ENCODE measurements at regions not wholly inside any gene's neighbourhood (a gene's known extent, or its start where the extent isn't known, plus 50 kb on each side); places are given as distances from the start of the nearest gene placed in this dataset.

- Mint-ChIP-seq H3K27me3 (peaks cover 7% of the 10 kb centered on the region), H3K9me3 (no peaks in the 10 kb centered on the region), H3K36me3 (ENCODE audit: low read depth) (no peaks in the 10 kb centered on the region), H3K27ac (no peak overlapping the region), H3K4me3 (no peak overlapping the region), H3K4me1 (ENCODE audit: low read depth) (no peaks in the 10 kb centered on the region)
- DNase-seq = no peak
Observed at GRCh38 chr14:76551906-76552305, 176.0 kb downstream of the ESRRB start.

- Mint-ChIP-seq H3K27me3 (peaks cover 15% of the 10 kb centered on the region), H3K9me3 (peaks cover 3% of the 10 kb centered on the region), H3K4me3 (no peak overlapping the region), H3K27ac (no peak overlapping the region), H3K36me3 (ENCODE audit: low read depth) (no peaks in the 10 kb centered on the region), H3K4me1 (ENCODE audit: low read depth) (no peaks in the 10 kb centered on the region)
- DNase-seq = no peak
Observed at GRCh38 chr14:76564471-76565422, 188.8 kb downstream of the ESRRB start.

DNA sequence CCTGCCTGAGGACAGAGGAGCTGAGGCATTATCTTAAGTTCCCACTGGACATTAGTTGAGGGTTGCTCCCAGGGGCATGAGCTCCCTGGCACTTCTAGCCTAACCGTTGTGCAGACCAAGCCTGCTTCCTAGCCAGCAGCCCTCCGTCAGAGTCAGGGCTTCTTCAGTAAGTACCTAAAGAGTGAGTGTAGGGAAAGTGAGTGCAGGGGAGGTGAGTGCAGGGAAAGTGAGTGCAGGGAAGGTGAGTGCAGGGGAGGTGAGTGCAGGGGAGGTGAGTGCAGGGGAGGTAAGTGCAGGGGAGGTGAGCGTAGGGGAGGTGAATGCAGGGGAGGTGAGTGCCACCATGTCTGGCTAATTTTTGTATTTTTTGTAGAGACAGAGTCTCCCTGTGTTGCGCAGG lies 190.5 kb downstream of the ESRRB start:
- peaks cover 3% of the 10 kb centered on the region for H3K9me3 Mint-ChIP-seq
- no peak overlapping the region for H3K27ac Mint-ChIP-seq
- H3K36me3 Mint-ChIP-seq (ENCODE audit: low read depth) = no peaks in the 10 kb centered on the region
- no peaks in the 10 kb centered on the region for H3K4me1 Mint-ChIP-seq (ENCODE audit: low read depth)
- H3K4me3 Mint-ChIP-seq = no peak overlapping the region
- H3K27me3 Mint-ChIP-seq = peaks cover 9% of the 10 kb centered on the region
- DNase-seq = no peak

- no peak overlapping the region for H3K27ac Mint-ChIP-seq
- DNase-seq = no peak
- no peak overlapping the region for H3K4me3 Mint-ChIP-seq
- H3K36me3 Mint-ChIP-seq (ENCODE audit: low read depth) = no peaks in the 10 kb centered on the region
- H3K4me1 Mint-ChIP-seq (ENCODE audit: low read depth) = no peaks in the 10 kb centered on the region
- H3K9me3 Mint-ChIP-seq = no peaks in the 10 kb centered on the region
- peaks cover 8% of the 10 kb centered on the region for H3K27me3 Mint-ChIP-seq
Observed at GRCh38 chr14:76574416-76575095, 186.7 kb upstream of the VASH1 start.

- no peak for DNase-seq
- Mint-ChIP-seq H3K27me3 (peaks cover 8% of the 10 kb centered on the region), H3K27ac (no peak overlapping the region), H3K36me3 (ENCODE audit: low read depth) (no peaks in the 10 kb centered on the region), H3K4me1 (ENCODE audit: low read depth) (no peaks in the 10 kb centered on the region), H3K4me3 (no peak overlapping the region), H3K9me3 (no peaks in the 10 kb centered on the region)
Observed at GRCh38 chr14:76575108-76575507, 186.2 kb upstream of the VASH1 start.

- no peak for DNase-seq
- Mint-ChIP-seq H3K27me3 (peaks cover 8% of the 10 kb centered on the region), H3K27ac (no peak overlapping the region), H3K4me3 (no peak overlapping the region), H3K9me3 (no peaks in the 10 kb centered on the region), H3K4me1 (ENCODE audit: low read depth) (no peaks in the 10 kb centered on the region), H3K36me3 (ENCODE audit: low read depth) (no peaks in the 10 kb centered on the region)
Observed at GRCh38 chr14:76576047-76576741, 185.1 kb upstream of the VASH1 start.

DNA sequence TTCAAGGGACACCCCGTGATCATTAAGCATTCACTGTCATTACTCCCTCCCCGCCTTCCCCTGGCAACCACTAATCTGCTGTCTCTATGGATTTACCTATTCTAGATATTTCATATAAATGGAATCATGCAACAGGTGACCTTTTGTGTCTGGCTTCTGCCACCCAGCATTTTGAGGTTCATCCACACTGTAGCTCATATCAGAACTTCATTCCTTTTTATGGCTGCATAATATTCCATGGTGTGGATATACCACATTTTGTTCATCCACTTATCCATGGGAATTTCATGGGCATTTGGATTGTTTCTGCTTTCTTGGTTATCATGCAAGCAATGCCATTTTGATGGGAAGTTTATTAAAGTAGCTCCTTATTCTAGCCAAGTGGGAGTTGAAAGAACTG lies 184.2 kb upstream of the VASH1 start:
- Mint-ChIP-seq H3K36me3 (ENCODE audit: low read depth) (no peaks in the 10 kb centered on the region), H3K27ac (no peak overlapping the region), H3K9me3 (no peaks in the 10 kb centered on the region), H3K4me1 (ENCODE audit: low read depth) (no peaks in the 10 kb centered on the region), H3K4me3 (no peak overlapping the region), H3K27me3 (peaks cover 8% of the 10 kb centered on the region)
- no peak for DNase-seq

DNA sequence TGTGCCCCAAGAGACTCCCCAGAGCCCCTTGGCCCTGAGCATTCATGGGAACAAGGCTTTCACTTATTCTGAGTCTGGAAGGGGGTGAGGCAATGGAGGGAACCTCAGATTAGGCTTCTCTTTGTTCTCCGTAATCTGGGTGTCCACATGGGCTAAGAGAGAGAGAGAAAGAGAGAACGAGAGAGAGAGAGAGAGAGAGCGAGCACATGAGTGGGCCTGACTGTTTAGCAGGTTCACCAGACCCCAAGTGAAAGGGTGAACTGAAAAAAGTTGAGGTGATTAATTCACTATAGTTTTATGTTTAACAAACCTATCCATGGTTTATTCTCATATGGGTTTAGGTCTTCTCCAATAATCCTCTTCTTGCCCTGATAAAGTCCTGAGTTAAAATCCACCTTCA lies 183.4 kb upstream of the VASH1 start:
- Mint-ChIP-seq H3K4me1 (ENCODE audit: low read depth) (no peaks in the 10 kb centered on the region), H3K27me3 (peaks cover 8% of the 10 kb centered on the region), H3K9me3 (no peaks in the 10 kb centered on the region), H3K36me3 (ENCODE audit: low read depth) (no peaks in the 10 kb centered on the region), H3K27ac (no peak overlapping the region), H3K4me3 (no peak overlapping the region)
- no peak for DNase-seq

GRCh38 chr14:76580399-76580798 lies 180.9 kb upstream of the VASH1 start:
- no peak overlapping the region for H3K4me3 Mint-ChIP-seq
- H3K36me3 Mint-ChIP-seq (ENCODE audit: low read depth) = no peaks in the 10 kb centered on the region
- no peaks in the 10 kb centered on the region for H3K27me3 Mint-ChIP-seq
- no peak overlapping the region for H3K27ac Mint-ChIP-seq
- DNase-seq = no peak
- no peaks in the 10 kb centered on the region for H3K4me1 Mint-ChIP-seq (ENCODE audit: low read depth)
- no peaks in the 10 kb centered on the region for H3K9me3 Mint-ChIP-seq

DNA sequence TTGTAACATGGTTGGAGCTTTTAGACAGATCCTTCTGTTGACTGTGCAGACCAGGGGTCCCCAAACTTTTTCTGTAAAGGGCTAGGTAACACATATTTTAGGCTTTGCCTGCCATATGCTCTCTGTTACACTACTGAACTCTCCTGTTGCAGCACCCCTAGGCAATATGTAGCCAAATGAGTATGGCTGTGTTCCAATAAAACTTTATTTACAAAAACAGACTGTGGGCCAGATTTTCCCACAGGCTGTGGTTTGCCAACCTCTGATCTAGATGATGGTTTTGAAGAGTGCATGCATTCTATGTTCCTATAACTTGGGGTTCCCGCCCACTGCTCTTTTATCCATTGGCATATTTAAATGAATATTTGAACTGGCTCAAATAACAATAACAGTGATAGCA lies 180.3 kb upstream of the VASH1 start:
- DNase-seq = no peak
- Mint-ChIP-seq H3K36me3 (ENCODE audit: low read depth) (no peaks in the 10 kb centered on the region), H3K4me1 (ENCODE audit: low read depth) (no peaks in the 10 kb centered on the region), H3K4me3 (no peak overlapping the region), H3K9me3 (no peaks in the 10 kb centered on the region), H3K27me3 (no peaks in the 10 kb centered on the region), H3K27ac (no peak overlapping the region)

- no peak overlapping the region for H3K4me3 Mint-ChIP-seq
- no peak overlapping the region for H3K27ac Mint-ChIP-seq
- H3K4me1 Mint-ChIP-seq (ENCODE audit: low read depth) = no peaks in the 10 kb centered on the region
Observed at GRCh38 chr14:76581592-76581991, 179.7 kb upstream of the VASH1 start.

GRCh38 chr14:76582447-76582846 lies 178.8 kb upstream of the VASH1 start:
- H3K27me3 Mint-ChIP-seq = no peaks in the 10 kb centered on the region
- no peak overlapping the region for H3K4me3 Mint-ChIP-seq
- H3K4me1 Mint-ChIP-seq (ENCODE audit: low read depth) = no peaks in the 10 kb centered on the region
- H3K27ac Mint-ChIP-seq = no peak overlapping the region
- no peak for DNase-seq
- no peaks in the 10 kb centered on the region for H3K9me3 Mint-ChIP-seq
- no peaks in the 10 kb centered on the region for H3K36me3 Mint-ChIP-seq (ENCODE audit: low read depth)

More at GRCh38 chr14:76581592-76581991, 179.7 kb upstream of the VASH1 start:
- Mint-ChIP-seq H3K27me3 (no peaks in the 10 kb centered on the region), H3K9me3 (no peaks in the 10 kb centered on the region), H3K36me3 (ENCODE audit: low read depth) (no peaks in the 10 kb centered on the region)
- DNase-seq = no peak

GRCh38 chr14:76583174-76583573 lies 178.1 kb upstream of the VASH1 start:
- Mint-ChIP-seq H3K9me3 (no peaks in the 10 kb centered on the region), H3K27ac (no peak overlapping the region), H3K4me1 (ENCODE audit: low read depth) (no peaks in the 10 kb centered on the region), H3K4me3 (no peak overlapping the region), H3K27me3 (no peaks in the 10 kb centered on the region), H3K36me3 (ENCODE audit: low read depth) (no peaks in the 10 kb centered on the region)
- no peak for DNase-seq

DNA sequence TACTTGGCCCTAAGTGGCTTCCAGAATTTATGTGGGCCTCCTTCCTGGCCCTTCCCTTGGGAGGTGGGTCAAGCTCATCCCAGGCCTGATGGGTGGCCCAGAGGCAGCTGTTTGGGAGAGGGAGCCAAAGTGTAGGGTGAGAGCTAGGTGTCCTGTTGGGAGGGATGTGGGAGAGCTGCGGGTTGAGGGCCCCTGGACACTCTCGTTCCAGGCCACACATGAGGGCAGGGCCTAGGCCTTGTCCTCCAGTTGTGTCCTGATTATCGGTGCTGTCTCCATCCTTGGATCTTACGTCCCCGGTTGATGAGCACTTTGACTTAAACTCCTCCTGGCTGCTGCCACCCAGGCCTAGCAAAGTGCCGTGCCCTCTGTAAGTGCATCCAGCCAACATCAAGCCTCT lies 177.5 kb upstream of the VASH1 start:
- no peak overlapping the region for H3K4me3 Mint-ChIP-seq
- H3K36me3 Mint-ChIP-seq (ENCODE audit: low read depth) = no peaks in the 10 kb centered on the region
- DNase-seq = no peak
- H3K27ac Mint-ChIP-seq = no peak overlapping the region
- H3K27me3 Mint-ChIP-seq = no peaks in the 10 kb centered on the region
- no peaks in the 10 kb centered on the region for H3K4me1 Mint-ChIP-seq (ENCODE audit: low read depth)
- H3K9me3 Mint-ChIP-seq = no peaks in the 10 kb centered on the region

GRCh38 chr14:76584271-76584702 lies 177.0 kb upstream of the VASH1 start:
- H3K27ac Mint-ChIP-seq = no peak overlapping the region
- peaks cover 2% of the 10 kb centered on the region for H3K27me3 Mint-ChIP-seq
- no peak for DNase-seq
- no peak overlapping the region for H3K4me3 Mint-ChIP-seq
- H3K36me3 Mint-ChIP-seq (ENCODE audit: low read depth) = no peaks in the 10 kb centered on the region
- no peaks in the 10 kb centered on the region for H3K4me1 Mint-ChIP-seq (ENCODE audit: low read depth)
- no peaks in the 10 kb centered on the region for H3K9me3 Mint-ChIP-seq

All from activated T-cell treated with anti-CD3 and anti-CD28 coated beads, Interleukin-2, amount 50 U/mL, for 24 hours (primary cell).